ENCODE measurements at regions not wholly inside any gene's neighbourhood (a gene's known extent, or its start where the extent isn't known, plus 50 kb on each side); places are given as distances from the start of the nearest gene placed in this dataset.
"Not testable (repeated sequence)": the region's sequence is repeated elsewhere in the genome, so short reads cannot be mapped to it uniquely, and the experiment has no call there.

- Mint-ChIP-seq H3K27ac (no peak overlapping the region), H3K9me3 (peaks cover 13% of the 10 kb centered on the region), H3K27me3 (no peaks in the 10 kb centered on the region), H3K36me3 (ENCODE audit: low read depth) (peaks cover 5% of the 10 kb centered on the region), H3K4me3 (no peak overlapping the region), H3K4me1 (peaks cover 19% of the 10 kb centered on the region)
- ATAC-seq (no peak), DNase-seq (no peak)
Observed at GRCh38 chr7:50251765-50252164, 52.8 kb upstream of the IKZF1 start.

- Mint-ChIP-seq H3K4me1 (peaks cover 16% of the 10 kb centered on the region), H3K36me3 (ENCODE audit: low read depth) (peaks cover 15% of the 10 kb centered on the region), H3K27me3 (no peaks in the 10 kb centered on the region), H3K9me3 (peaks cover 38% of the 10 kb centered on the region), H3K4me3 (no peak overlapping the region), H3K27ac (no peak overlapping the region)
- ATAC-seq (no peak), DNase-seq (no peak)
Observed at GRCh38 chr7:50246551-50246950, 58.0 kb upstream of the IKZF1 start.

- ATAC-seq, H3K27ac Mint-ChIP-seq, DNase-seq, H3K4me3 Mint-ChIP-seq, H3K27me3 Mint-ChIP-seq: not testable (repeated sequence)
- H3K9me3 Mint-ChIP-seq, result peaks cover 40% of the 10 kb centered on the region
- peaks cover 14% of the 10 kb centered on the region for H3K4me1 Mint-ChIP-seq
- peaks cover 13% of the 10 kb centered on the region for H3K36me3 Mint-ChIP-seq (ENCODE audit: low read depth)
Observed at GRCh38 chr7:50242111-50242510, 62.4 kb upstream of the IKZF1 start.

GRCh38 chr7:50240699-50241098, 63.8 kb upstream of the IKZF1 start:
- Mint-ChIP-seq H3K4me1 (peaks cover 20% of the 10 kb centered on the region), H3K9me3 (peaks cover 33% of the 10 kb centered on the region)
- H3K36me3 Mint-ChIP-seq (ENCODE audit: low read depth); H3K4me3 Mint-ChIP-seq; DNase-seq; H3K27me3 Mint-ChIP-seq; ATAC-seq; H3K27ac Mint-ChIP-seq: not testable (repeated sequence)

GRCh38 chr7:50229964-50230363, 74.6 kb upstream of the IKZF1 start:
- peaks cover 13% of the 10 kb centered on the region for H3K9me3 Mint-ChIP-seq
- peaks cover 11% of the 10 kb centered on the region for H3K36me3 Mint-ChIP-seq (ENCODE audit: low read depth)
- H3K27me3 Mint-ChIP-seq, result no peaks in the 10 kb centered on the region
- no peak overlapping the region for H3K4me3 Mint-ChIP-seq
- H3K4me1 Mint-ChIP-seq, result peaks cover 42% of the 10 kb centered on the region
- ATAC-seq (no peak), DNase-seq (no peak)
- no peak overlapping the region for H3K27ac Mint-ChIP-seq

- DNase-seq, result no peak
- Mint-ChIP-seq H3K4me3 (peak overlapping the region; percentile 57), H3K4me1 (peaks cover 42% of the 10 kb centered on the region), H3K36me3 (ENCODE audit: low read depth) (peaks cover 14% of the 10 kb centered on the region), H3K27me3 (no peaks in the 10 kb centered on the region), H3K9me3 (peaks cover 25% of the 10 kb centered on the region), H3K27ac (peak overlapping the region; percentile 66)
- ATAC-seq, result no peak
Observed at GRCh38 chr7:50228148-50228547, 76.4 kb upstream of the IKZF1 start.

- H3K27me3 Mint-ChIP-seq, result no peaks in the 10 kb centered on the region
- no peak for ATAC-seq
- H3K27ac Mint-ChIP-seq, result peak overlapping the region; percentile 66
- H3K4me1 Mint-ChIP-seq, result peaks cover 42% of the 10 kb centered on the region
- peaks cover 14% of the 10 kb centered on the region for H3K36me3 Mint-ChIP-seq (ENCODE audit: low read depth)
- peak overlapping the region; percentile 57 for H3K4me3 Mint-ChIP-seq
- no peak for DNase-seq
- H3K9me3 Mint-ChIP-seq, result peaks cover 25% of the 10 kb centered on the region
Observed at GRCh38 chr7:50227726-50228125, 76.8 kb upstream of the IKZF1 start.

- Mint-ChIP-seq H3K36me3 (ENCODE audit: low read depth) (peaks cover 14% of the 10 kb centered on the region), H3K9me3 (peaks cover 34% of the 10 kb centered on the region), H3K27me3 (no peaks in the 10 kb centered on the region), H3K4me3 (peak overlapping the region; percentile 57), H3K4me1 (peaks cover 42% of the 10 kb centered on the region), H3K27ac (peak overlapping the region; percentile 66)
- ATAC-seq, result peak; percentile 98
- DNase-seq, result no peak
Observed at GRCh38 chr7:50226669-50227068, 77.8 kb upstream of the IKZF1 start.

- no peak for ATAC-seq
- Mint-ChIP-seq H3K4me3 (no peak overlapping the region), H3K27me3 (no peaks in the 10 kb centered on the region), H3K36me3 (ENCODE audit: low read depth) (peaks cover 18% of the 10 kb centered on the region), H3K27ac (peak overlapping the region; percentile 66), H3K4me1 (peaks cover 42% of the 10 kb centered on the region), H3K9me3 (peaks cover 39% of the 10 kb centered on the region)
- no peak for DNase-seq
Observed at GRCh38 chr7:50226145-50226544, 78.4 kb upstream of the IKZF1 start.

- H3K27ac Mint-ChIP-seq, result no peak overlapping the region
Observed at GRCh38 chr7:50221433-50221832, 83.1 kb upstream of the IKZF1 start.

GRCh38 chr7:50221028-50221427, 83.5 kb upstream of the IKZF1 start:
- DNase-seq (no peak), ATAC-seq (no peak)
- Mint-ChIP-seq H3K9me3 (peaks cover 36% of the 10 kb centered on the region), H3K36me3 (ENCODE audit: low read depth) (peaks cover 12% of the 10 kb centered on the region), H3K4me3 (no peak overlapping the region), H3K27me3 (no peaks in the 10 kb centered on the region), H3K27ac (no peak overlapping the region), H3K4me1 (peaks cover 33% of the 10 kb centered on the region)

More at GRCh38 chr7:50221433-50221832, 83.1 kb upstream of the IKZF1 start:
- H3K9me3 Mint-ChIP-seq, result peaks cover 36% of the 10 kb centered on the region
- peaks cover 33% of the 10 kb centered on the region for H3K4me1 Mint-ChIP-seq
- no peak overlapping the region for H3K4me3 Mint-ChIP-seq
- DNase-seq (no peak), ATAC-seq (no peak)
- H3K36me3 Mint-ChIP-seq (ENCODE audit: low read depth), result peaks cover 12% of the 10 kb centered on the region
- no peaks in the 10 kb centered on the region for H3K27me3 Mint-ChIP-seq

GRCh38 chr7:50220273-50220672, 84.2 kb upstream of the IKZF1 start:
- ATAC-seq (no peak), DNase-seq (no peak)
- no peaks in the 10 kb centered on the region for H3K27me3 Mint-ChIP-seq
- H3K4me1 Mint-ChIP-seq, result peaks cover 30% of the 10 kb centered on the region
- peaks cover 36% of the 10 kb centered on the region for H3K9me3 Mint-ChIP-seq
- H3K36me3 Mint-ChIP-seq (ENCODE audit: low read depth), result peaks cover 12% of the 10 kb centered on the region
- no peak overlapping the region for H3K27ac Mint-ChIP-seq
- H3K4me3 Mint-ChIP-seq, result no peak overlapping the region

- DNase-seq, result no peak
- no peaks in the 10 kb centered on the region for H3K27me3 Mint-ChIP-seq
- ATAC-seq, result no peak
Observed at GRCh38 chr7:50217821-50218281, 86.7 kb upstream of the IKZF1 start.

GRCh38 chr7:50217401-50217800, 87.1 kb upstream of the IKZF1 start:
- Mint-ChIP-seq H3K27ac (peak overlapping the region; percentile 32), H3K4me1 (peaks cover 57% of the 10 kb centered on the region), H3K36me3 (ENCODE audit: low read depth) (peaks cover 9% of the 10 kb centered on the region)

More at GRCh38 chr7:50217821-50218281, 86.7 kb upstream of the IKZF1 start:
- Mint-ChIP-seq H3K27ac (no peak overlapping the region), H3K9me3 (peaks cover 24% of the 10 kb centered on the region), H3K36me3 (ENCODE audit: low read depth) (peaks cover 9% of the 10 kb centered on the region), H3K4me1 (peaks cover 52% of the 10 kb centered on the region), H3K4me3 (no peak overlapping the region)

GRCh38 chr7:50216626-50217025, 87.9 kb upstream of the IKZF1 start:
- ATAC-seq (no peak), DNase-seq (no peak)
- Mint-ChIP-seq H3K27ac (no peak overlapping the region), H3K4me1 (peaks cover 65% of the 10 kb centered on the region), H3K4me3 (no peak overlapping the region), H3K36me3 (ENCODE audit: low read depth) (peaks cover 7% of the 10 kb centered on the region), H3K9me3 (peaks cover 15% of the 10 kb centered on the region), H3K27me3 (no peaks in the 10 kb centered on the region)

More at GRCh38 chr7:50217401-50217800, 87.1 kb upstream of the IKZF1 start:
- Mint-ChIP-seq H3K27me3 (no peaks in the 10 kb centered on the region), H3K4me3 (no peak overlapping the region), H3K9me3 (peaks cover 23% of the 10 kb centered on the region)
- DNase-seq (no peak), ATAC-seq (no peak)

GRCh38 chr7:50214771-50215170, 89.7 kb upstream of the IKZF1 start:
- Mint-ChIP-seq H3K4me1 (peaks cover 83% of the 10 kb centered on the region), H3K27me3 (no peaks in the 10 kb centered on the region), H3K9me3 (no peaks in the 10 kb centered on the region), H3K4me3 (no peak overlapping the region), H3K27ac (no peak overlapping the region), H3K36me3 (ENCODE audit: low read depth) (no peaks in the 10 kb centered on the region)
- DNase-seq (no peak), ATAC-seq (no peak)

Data from activated naive CD8-positive, alpha-beta T cell treated with anti-CD3 and anti-CD28 coated beads, Interleukin-2, amount 50 U/mL, for 24 hours (primary cell).